OCI-LY1 (cell line): ENCODE measurements at regions not wholly inside any gene's neighbourhood (a gene's known extent, or its start where the extent isn't known, plus 50 kb on each side); places are given as distances from the start of the nearest gene placed in this dataset.

Source experiments
- H2AFZ ChIP-seq: fragments of 200-600 bp; sonication (generic), shearing (Covaris generic); 2 replicates; pipeline ENCODE4 v1.6.0; 2014; ENCODE audit warnings: antibody characterized with exemption, mild to moderate bottlenecking, low read length
- H3F3A ChIP-seq: fragments of 200-600 bp; sonication (generic), shearing (Covaris generic); 2 replicates; pipeline ENCODE4 v1.6.0; 2014; ENCODE audit warnings: mild to moderate bottlenecking, antibody characterized with exemption, low read length, moderate library complexity; ENCODE audit not compliant: insufficient read depth
- H3K27ac ChIP-seq: fragments of 200-600 bp; sonication (generic); 2 replicates; pipeline ENCODE4 v1.5.1; 2014; ENCODE audit warnings: low read length, mixed run types, mild to moderate bottlenecking, low read depth; ENCODE audit not compliant: poor library complexity, severe bottlenecking
- H3K27me3 ChIP-seq: fragments of 200-600 bp; sonication (generic); 2 replicates; pipeline ENCODE4 v1.6.0; 2014; ENCODE audit warnings: antibody characterized with exemption, mild to moderate bottlenecking, low read length, moderate library complexity; ENCODE audit not compliant: insufficient read depth
- H3K36me3 ChIP-seq: fragments of 200-600 bp; sonication (generic); 2 replicates; pipeline ENCODE4 v1.6.1; 2014; ENCODE audit warnings: mild to moderate bottlenecking, antibody characterized with exemption, low read length, moderate library complexity, mixed read lengths; ENCODE audit not compliant: insufficient read depth
- H3K4me1 ChIP-seq: fragments of 200-600 bp; sonication (generic); 2 replicates; pipeline ENCODE4 v1.5.1; 2014; ENCODE audit warnings: mild to moderate bottlenecking, low read length, moderate library complexity; ENCODE audit not compliant: insufficient read depth, severe bottlenecking
- H3K4me2 ChIP-seq: fragments of 200-600 bp; sonication (generic), shearing (Covaris generic); 2 replicates; pipeline ENCODE4 v1.6.1; 2014; ENCODE audit warnings: low read length
- H3K4me3 ChIP-seq: fragments of 200-600 bp; sonication (generic); 2 replicates; pipeline ENCODE4 v1.5.1; 2014; ENCODE audit warnings: low read length, low read depth, mild to moderate bottlenecking, mixed read lengths; ENCODE audit not compliant: poor library complexity, severe bottlenecking
- H3K79me2 ChIP-seq: fragments of 200-600 bp; shearing (Covaris generic); 2 replicates; pipeline ENCODE4 v1.6.1; 2016; ENCODE audit warnings: mixed run types, low read length, mixed read lengths; ENCODE audit not compliant: insufficient read depth
- H3K9ac ChIP-seq: fragments of 200-600 bp; sonication (generic), shearing (Covaris generic); 2 replicates; pipeline ENCODE4 v1.6.1; 2014; ENCODE audit warnings: mild to moderate bottlenecking, low read length, mixed read lengths
- H3K9me2 ChIP-seq: fragments of 200-600 bp; sonication (generic), shearing (Covaris generic); 2 replicates; pipeline ENCODE4 v1.6.1; 2014; ENCODE audit warnings: low read depth, mild to moderate bottlenecking, low read length, mixed read lengths
- H3K9me3 ChIP-seq: fragments of 200-600 bp; shearing (Covaris generic); 2 replicates; pipeline ENCODE4 v1.6.1; 2014; ENCODE audit warnings: low read length, mixed read lengths
- H4K20me1 ChIP-seq: fragments of 200-600 bp; sonication (generic), shearing (Covaris generic); 2 replicates; pipeline ENCODE4 v1.6.0; 2016; ENCODE audit warnings: mild to moderate bottlenecking, low read length; ENCODE audit not compliant: insufficient read depth
- EZH2 ChIP-seq: fragments of 200-600 bp; sonication (generic), shearing (Covaris generic); IDR thresholded peaks from 2 replicates; pipeline ENCODE4 v1.8.0; 2017; ENCODE audit warnings: borderline replicate concordance, mixed run types, mild to moderate bottlenecking, antibody characterized with exemption, low read length, moderate library complexity, mixed read lengths
- TF ChIP-seq, protein P1 (sequence below): fragments of 200-600 bp; sonication (generic), shearing (Covaris generic); IDR thresholded peaks from 2 replicates; pipeline ENCODE4 v1.5.1; 2017; ENCODE audit warnings: mild to moderate bottlenecking, antibody characterized with exemption, low read length, moderate library complexity, mixed read lengths

DNA sequence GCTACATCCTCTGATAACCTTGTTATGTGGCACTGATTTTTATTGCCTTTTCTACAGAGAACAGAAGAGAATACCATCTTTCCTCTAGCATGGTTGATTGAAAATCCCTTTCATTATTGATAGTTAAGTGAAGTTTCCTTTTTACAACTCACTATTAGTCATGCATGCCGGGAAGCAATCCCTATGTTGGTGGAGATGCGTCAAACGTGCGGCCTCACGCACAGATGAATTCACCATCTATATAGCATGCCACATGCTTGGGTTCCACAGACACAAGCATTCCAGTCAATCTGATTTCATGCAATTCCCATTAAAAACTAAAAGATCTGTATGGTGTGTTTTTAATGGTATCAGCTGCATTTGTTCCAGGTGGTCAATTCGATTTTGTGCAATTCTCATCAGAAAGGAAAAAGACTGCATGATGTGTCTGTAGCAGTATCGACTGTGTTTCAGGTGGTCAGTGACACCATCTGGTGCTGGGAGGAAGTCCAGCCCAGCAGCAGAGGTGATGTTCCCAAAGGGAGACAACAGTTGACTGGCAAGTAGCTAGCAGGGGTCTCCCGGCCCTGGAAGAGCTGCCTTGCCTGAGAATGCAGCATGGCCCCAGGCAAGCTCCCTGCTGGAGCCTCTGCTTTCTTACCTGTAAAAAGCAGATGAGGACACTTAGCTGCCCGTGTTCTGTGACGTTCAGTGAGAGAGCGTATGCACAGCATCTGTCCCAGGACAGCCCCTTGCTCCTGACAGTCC is 151.3 kb upstream of the NCK2 start:
- Histone ChIP-seq H3K4me3 (no peak overlapping the region), H3K4me2 (no peak overlapping the region), H3K9me2 (no peaks in the 10 kb centered on the region), H3K9ac (no peak overlapping the region), H2AFZ (no peak overlapping the region), H4K20me1 (no peaks in the 10 kb centered on the region), H3F3A (no peaks in the 10 kb centered on the region), H3K27ac (no peak overlapping the region), H3K27me3 (0 out of 2 replicates have a peak, but pooled peaks cover 6% of the 10 kb centered on the region), H3K4me1 (peaks cover 6% of the 10 kb centered on the region), H3K79me2 (no peaks in the 10 kb centered on the region), H3K9me3 (0 out of 2 replicates have a peak, but pooled peaks cover 4% of the 10 kb centered on the region), H3K36me3 (no peaks in the 10 kb centered on the region)
- TF ChIP-seq, protein P1, sequence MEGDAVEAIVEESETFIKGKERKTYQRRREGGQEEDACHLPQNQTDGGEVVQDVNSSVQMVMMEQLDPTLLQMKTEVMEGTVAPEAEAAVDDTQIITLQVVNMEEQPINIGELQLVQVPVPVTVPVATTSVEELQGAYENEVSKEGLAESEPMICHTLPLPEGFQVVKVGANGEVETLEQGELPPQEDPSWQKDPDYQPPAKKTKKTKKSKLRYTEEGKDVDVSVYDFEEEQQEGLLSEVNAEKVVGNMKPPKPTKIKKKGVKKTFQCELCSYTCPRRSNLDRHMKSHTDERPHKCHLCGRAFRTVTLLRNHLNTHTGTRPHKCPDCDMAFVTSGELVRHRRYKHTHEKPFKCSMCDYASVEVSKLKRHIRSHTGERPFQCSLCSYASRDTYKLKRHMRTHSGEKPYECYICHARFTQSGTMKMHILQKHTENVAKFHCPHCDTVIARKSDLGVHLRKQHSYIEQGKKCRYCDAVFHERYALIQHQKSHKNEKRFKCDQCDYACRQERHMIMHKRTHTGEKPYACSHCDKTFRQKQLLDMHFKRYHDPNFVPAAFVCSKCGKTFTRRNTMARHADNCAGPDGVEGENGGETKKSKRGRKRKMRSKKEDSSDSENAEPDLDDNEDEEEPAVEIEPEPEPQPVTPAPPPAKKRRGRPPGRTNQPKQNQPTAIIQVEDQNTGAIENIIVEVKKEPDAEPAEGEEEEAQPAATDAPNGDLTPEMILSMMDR = no peak
- TF ChIP-seq EZH2 = no peak

DNA sequence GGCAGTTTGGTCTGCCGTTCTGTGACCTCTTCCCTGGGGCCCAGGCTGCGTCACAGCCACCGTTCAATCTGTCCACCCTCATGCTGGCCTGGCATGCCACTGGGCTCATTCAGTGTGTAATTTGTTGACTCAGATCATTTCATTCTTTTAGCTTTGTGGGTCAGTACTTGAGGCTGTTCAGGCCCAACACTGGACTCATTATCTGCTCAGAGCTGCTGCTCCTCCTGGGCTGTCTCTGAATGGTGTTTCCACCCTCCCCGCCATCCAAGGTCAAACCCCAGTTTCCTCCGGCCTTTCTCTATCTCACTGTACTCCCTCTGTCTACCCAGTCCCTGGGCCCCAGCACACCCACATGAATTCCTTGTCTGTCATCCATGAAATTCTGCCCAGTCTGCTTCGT is 152.4 kb upstream of the NCK2 start:
- no peaks in the 10 kb centered on the region for H3K36me3 ChIP-seq
- 0 out of 2 replicates have a peak, but pooled peaks cover 4% of the 10 kb centered on the region for H3K9me3 ChIP-seq
- no peak overlapping the region for H3K4me3 ChIP-seq
- H3K9me2 ChIP-seq = no peaks in the 10 kb centered on the region
- H3K27ac ChIP-seq = no peak overlapping the region
- TF ChIP-seq EZH2 = no peak
- TF ChIP-seq, protein P1 = no peak
- no peaks in the 10 kb centered on the region for H3F3A ChIP-seq
- H3K9ac ChIP-seq = no peak overlapping the region
- 0 out of 2 replicates have a peak, but pooled peaks cover 6% of the 10 kb centered on the region for H3K27me3 ChIP-seq
- no peaks in the 10 kb centered on the region for H4K20me1 ChIP-seq
- H2AFZ ChIP-seq = no peak overlapping the region
- H3K79me2 ChIP-seq = no peaks in the 10 kb centered on the region
- H3K4me2 ChIP-seq = no peak overlapping the region
- H3K4me1 ChIP-seq = peaks cover 6% of the 10 kb centered on the region

DNA sequence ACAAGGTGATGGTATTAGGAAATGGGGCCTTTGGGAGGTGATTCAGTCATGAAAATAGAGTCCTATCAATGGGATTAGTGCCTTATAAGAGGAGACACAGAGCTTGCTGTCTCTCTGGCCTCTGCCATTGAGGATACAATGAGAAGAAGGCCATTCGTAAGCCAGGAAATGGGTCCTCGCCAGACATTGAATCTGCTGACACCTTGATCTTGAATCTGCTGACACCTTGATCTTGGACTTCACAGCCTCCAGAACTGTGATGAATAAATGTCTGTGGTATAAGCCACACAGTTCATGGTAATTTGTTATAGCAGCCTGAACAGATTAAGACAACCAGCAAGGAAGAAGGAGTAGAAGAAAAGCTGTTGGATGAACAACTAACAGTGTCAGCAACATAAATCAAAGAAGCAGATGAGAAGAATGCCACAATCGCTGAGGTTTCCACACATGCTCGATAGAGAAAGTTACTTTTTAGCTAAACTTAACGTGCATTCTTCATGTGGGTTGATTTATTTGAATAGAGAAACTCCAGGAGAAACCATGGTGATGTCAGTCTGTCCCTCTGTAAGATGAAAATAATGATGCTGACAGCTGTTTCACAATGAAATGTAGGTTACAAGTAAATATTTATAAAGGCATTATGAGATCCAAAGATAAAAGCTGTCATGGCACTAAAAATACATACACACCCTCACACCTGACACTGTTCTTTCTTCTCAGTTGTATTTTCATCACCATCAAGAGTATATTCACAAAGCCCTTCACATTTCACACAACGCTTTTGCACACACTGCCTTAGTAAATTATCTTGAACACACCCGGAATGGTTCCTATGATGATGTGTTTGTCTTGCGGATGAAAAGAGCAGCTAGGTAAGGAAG is 153.7 kb upstream of the NCK2 start:
- Histone ChIP-seq H4K20me1 (no peaks in the 10 kb centered on the region), H2AFZ (no peak overlapping the region), H3K27ac (no peak overlapping the region), H3K4me3 (no peak overlapping the region), H3K4me2 (no peak overlapping the region), H3K4me1 (no peaks in the 10 kb centered on the region), H3K9ac (no peak overlapping the region), H3K9me3 (0 out of 2 replicates have a peak, but pooled peaks cover 4% of the 10 kb centered on the region), H3F3A (no peaks in the 10 kb centered on the region), H3K27me3 (0 out of 2 replicates have a peak, but pooled peaks cover 6% of the 10 kb centered on the region), H3K9me2 (no peaks in the 10 kb centered on the region), H3K79me2 (no peaks in the 10 kb centered on the region), H3K36me3 (no peaks in the 10 kb centered on the region)
- TF ChIP-seq, protein P1 = no peak
- TF ChIP-seq EZH2 = no peak
